Right lobe of liver (tissue), 4 donors: ENCODE measurements at regions not wholly inside any gene's neighbourhood (a gene's known extent, or its start where the extent isn't known, plus 50 kb on each side); places are given as distances from the start of the nearest gene placed in this dataset.

Experiments used
- POLR2A ChIP-seq: fragments of 450-650 bp; IDR thresholded peaks from one replicate; pipeline ENCODE4 v1.6.1; 2017; ENCODE audit warnings: antibody characterized with exemption, mild to moderate bottlenecking
- TF ChIP-seq, protein P1 (sequence below), 4 donors: fragments of 200-600 bp in 3 of 4; fragments of 450-650 bp in 1 of 4; IDR thresholded peaks; one replicate each; pipeline versions ENCODE4 v1.5.1 to v1.8.0; 2016 to 2022; ENCODE audit warnings: antibody characterized with exemption in 4 of 4, mild to moderate bottlenecking in 2 of 4
- donor health status: DM: no; HTN: no; CAD: no.
- donor health status: DM: no; HTN: no; CAD: no.
- donor health status: DM: no; HTN: yes; CAD: no.

DNA sequence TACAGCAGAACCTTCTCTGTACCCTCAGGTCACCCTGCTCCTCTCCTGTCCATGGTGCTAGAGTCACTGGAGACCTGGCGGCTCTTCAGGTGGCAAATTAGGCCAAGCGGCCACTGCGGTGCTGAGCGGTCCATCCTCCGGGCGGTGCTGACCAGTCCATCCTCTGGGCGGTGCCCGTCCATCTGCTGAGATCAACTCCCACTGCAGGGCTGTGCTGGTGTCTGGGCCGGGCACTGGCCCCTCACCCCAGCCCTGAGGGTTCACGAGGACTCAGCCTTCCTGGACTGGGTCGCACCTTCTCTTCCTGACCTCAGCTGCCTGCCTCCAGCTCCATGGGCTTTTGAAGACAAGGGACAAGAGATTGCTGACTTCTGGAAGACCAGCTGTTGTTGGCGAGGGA lies 782.9 kb downstream of the BRD1 start:
- TF ChIP-seq, protein P1, sequence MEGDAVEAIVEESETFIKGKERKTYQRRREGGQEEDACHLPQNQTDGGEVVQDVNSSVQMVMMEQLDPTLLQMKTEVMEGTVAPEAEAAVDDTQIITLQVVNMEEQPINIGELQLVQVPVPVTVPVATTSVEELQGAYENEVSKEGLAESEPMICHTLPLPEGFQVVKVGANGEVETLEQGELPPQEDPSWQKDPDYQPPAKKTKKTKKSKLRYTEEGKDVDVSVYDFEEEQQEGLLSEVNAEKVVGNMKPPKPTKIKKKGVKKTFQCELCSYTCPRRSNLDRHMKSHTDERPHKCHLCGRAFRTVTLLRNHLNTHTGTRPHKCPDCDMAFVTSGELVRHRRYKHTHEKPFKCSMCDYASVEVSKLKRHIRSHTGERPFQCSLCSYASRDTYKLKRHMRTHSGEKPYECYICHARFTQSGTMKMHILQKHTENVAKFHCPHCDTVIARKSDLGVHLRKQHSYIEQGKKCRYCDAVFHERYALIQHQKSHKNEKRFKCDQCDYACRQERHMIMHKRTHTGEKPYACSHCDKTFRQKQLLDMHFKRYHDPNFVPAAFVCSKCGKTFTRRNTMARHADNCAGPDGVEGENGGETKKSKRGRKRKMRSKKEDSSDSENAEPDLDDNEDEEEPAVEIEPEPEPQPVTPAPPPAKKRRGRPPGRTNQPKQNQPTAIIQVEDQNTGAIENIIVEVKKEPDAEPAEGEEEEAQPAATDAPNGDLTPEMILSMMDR (IDR thresholded peaks at IDR 0.05) = no peak
- TF ChIP-seq POLR2A = no peak
